GM23248 (cell line): ENCODE measurements at regions not wholly inside any gene's neighbourhood (a gene's known extent, or its start where the extent isn't known, plus 50 kb on each side); places are given as distances from the start of the nearest gene placed in this dataset.

Experiments used
- EZH2 ChIP-seq: fragments of 200-600 bp; sonication (generic); IDR thresholded peaks from 2 replicates; pipeline ENCODE4 v1.6.1; 2018; ENCODE audit warnings: antibody characterized with exemption, mild to moderate bottlenecking; ENCODE audit not compliant: insufficient read depth, poor library complexity, severe bottlenecking
- EZH2phosphoT487 ChIP-seq: fragments of 200-600 bp; sonication (generic); IDR thresholded peaks from 2 replicates; pipeline ENCODE4 v1.6.1; 2018; ENCODE audit warnings: antibody characterized with exemption, moderate library complexity, mild to moderate bottlenecking, low read depth; ENCODE audit not compliant: insufficient read depth

GRCh38 chr17:33730131-33730530 is 437.0 kb upstream of the ASIC2 start:
- TF ChIP-seq EZH2 (no peak), EZH2phosphoT487 (no peak)
